A549 (cell line): ENCODE measurements at regions not wholly inside any gene's neighbourhood (a gene's known extent, or its start where the extent isn't known, plus 50 kb on each side); places are given as distances from the start of the nearest gene placed in this dataset.

Experiments
- ATAC-seq, 2 experiments: fragments of 200-7000 bp in 1 of 2; fragments of >200 bp in 1 of 2; cut with Nextera tagmentation in 1 of 2; cut with Tn5 transposase in 1 of 2; 3 replicates each; pipeline versions ENCODE4 v1.8.0 to v1.9.1; 2018 to 2020; ENCODE audit warnings: mild to moderate bottlenecking in 1 of 2, moderate library complexity in 1 of 2
- CTCF ChIA-PET: fragments of 300-600 bp; sonication (Branson Sonifier 250); formaldehyde crosslinking; extraction: SDS; loops from one replicate; lab custom pipeline; 2021; ENCODE audit warnings: antibody characterized with exemption, inconsistent platforms; lab: Yijun Ruan, JAX
- POLR2A ChIA-PET: fragments of 350-600 bp; formaldehyde crosslinking; extraction: SDS; loops from one replicate; lab custom pipeline; 2021; ENCODE audit warnings: antibody characterized with exemption, inconsistent platforms; lab: Yijun Ruan, JAX
- DNase-seq, 2 experiments: peaks; one replicate each; pipeline versions ENCODE4 v3.0.0 to v3.0.0-alpha.2; 2011 to 2016; ENCODE audit warnings: low read depth in 1 of 2, low spot score in 1 of 2
- FAIRE-seq: peaks from 2 replicates; lab custom pipeline; 2011; peaks lifted over from hg19 to GRCh38; lab: Jason Lieb, UNC
- H3K27ac ChIP-seq, 2 experiments: fragments of >200 bp; sonication (Bioruptor Twin); formaldehyde crosslinking; 3 replicates each; pipeline ENCODE4 v1.5.1; 2016 to 2017
- H3K4me1 ChIP-seq: fragments of >200 bp; sonication (Bioruptor Twin); formaldehyde crosslinking; 3 replicates; pipeline ENCODE4 v1.6.1; 2016
- H3K4me2 ChIP-seq: fragments of >200 bp; sonication (Bioruptor Twin); formaldehyde crosslinking; 3 replicates; pipeline ENCODE4 v1.6.1; 2016
- H3K4me3 ChIP-seq: fragments of >200 bp; sonication (Bioruptor Twin); formaldehyde crosslinking; 3 replicates; pipeline ENCODE4 v1.5.1; 2016
- H3K9me3 ChIP-seq: fragments of >200 bp; sonication (Bioruptor Twin); formaldehyde crosslinking; 3 replicates; pipeline ENCODE4 v1.6.1; 2016
- CBX8 ChIP-seq: fragments of 200-600 bp; sonication (generic); IDR thresholded peaks from 2 replicates; pipeline ENCODE4 v1.6.1; 2016
- CHD2 ChIP-seq: fragments of 150-350 bp; IDR thresholded peaks from 2 replicates; pipeline ENCODE4 v1.6.1; 2014; ENCODE audit warnings: low read length; ENCODE audit not compliant: partially characterized antibody
- CHD4 ChIP-seq: fragments of 200-600 bp; sonication (generic); IDR thresholded peaks from 2 replicates; pipeline ENCODE4 v1.6.1; 2016; ENCODE audit warnings: antibody characterized with exemption, mild to moderate bottlenecking, borderline replicate concordance
- EHMT2 ChIP-seq: fragments of 200-600 bp; sonication (generic); IDR thresholded peaks from 2 replicates; pipeline ENCODE4 v1.6.1; 2016; ENCODE audit warnings: antibody characterized with exemption, low read depth, mild to moderate bottlenecking, moderate library complexity
- EP300 ChIP-seq, 2 experiments: fragments of >200 bp; sonication (Bioruptor Twin); formaldehyde crosslinking; IDR thresholded peaks; 2 replicates in 1 of 2; 3 replicates in 1 of 2; pipeline ENCODE4 v1.6.1; 2016 to 2017
- FOSB ChIP-seq: fragments of 250-450 bp; sonication (Bioruptor Pico); IDR thresholded peaks from 2 replicates; pipeline ENCODE4 v1.5.0; 2020; ENCODE audit warnings: mild to moderate bottlenecking, moderate library complexity
- FOXS1 ChIP-seq: fragments of 250-450 bp; sonication (Bioruptor Pico); IDR thresholded peaks from 2 replicates; pipeline ENCODE4 v1.5.0; 2020; ENCODE audit warnings: mild to moderate bottlenecking, moderate library complexity
- HDAC2 ChIP-seq: fragments of 200-600 bp; sonication (generic); IDR thresholded peaks from 2 replicates; pipeline ENCODE4 v1.6.1; 2016
- HEYL ChIP-seq: fragments of 250-450 bp; sonication (Bioruptor Pico); IDR thresholded peaks from 2 replicates; pipeline ENCODE4 v1.8.0; 2021; ENCODE audit warnings: mild to moderate bottlenecking, moderate library complexity
- HOXA7 ChIP-seq: fragments of 250-450 bp; sonication (Bioruptor Pico); IDR thresholded peaks from 2 replicates; pipeline ENCODE4 v1.5.0; 2020; ENCODE audit warnings: mild to moderate bottlenecking, moderate library complexity
- KDM5A ChIP-seq: fragments of 200-600 bp; sonication (generic); IDR thresholded peaks from 2 replicates; pipeline ENCODE4 v1.6.1; 2016; ENCODE audit warnings: antibody characterized with exemption, mild to moderate bottlenecking
- MAZ ChIP-seq: fragments of 150-350 bp; IDR thresholded peaks from 2 replicates; pipeline ENCODE4 v1.6.1; 2014; ENCODE audit warnings: antibody characterized with exemption, low read depth, low read length, borderline replicate concordance
- MYC ChIP-seq: IDR thresholded peaks from 2 replicates; pipeline ENCODE4 v1.6.1; 2012; ENCODE audit warnings: mild to moderate bottlenecking, inconsistent platforms, low read length, improper control_type of control experiment, borderline replicate concordance
- NPAS2 ChIP-seq: fragments of 250-450 bp; sonication (Bioruptor Pico); IDR thresholded peaks from 2 replicates; pipeline ENCODE4 v1.8.0; 2022; ENCODE audit warnings: mild to moderate bottlenecking, moderate library complexity, borderline replicate concordance
- PHF8 ChIP-seq: fragments of 200-600 bp; sonication (generic); IDR thresholded peaks from 2 replicates; pipeline ENCODE4 v1.6.1; 2016; ENCODE audit warnings: low read depth, mild to moderate bottlenecking, antibody characterized with exemption, moderate library complexity, borderline replicate concordance
- POLR2A ChIP-seq: IDR thresholded peaks from 2 replicates; pipeline ENCODE4 v1.6.1; 2012; ENCODE audit warnings: mild to moderate bottlenecking, low read length
- POLR2AphosphoS2 ChIP-seq: conservative IDR thresholded peaks from 2 replicates; pipeline ENCODE4 v1.6.1; 2012; ENCODE audit warnings: low read length, improper control_type of control experiment, inconsistent platforms
- RCOR1 ChIP-seq: fragments of 150-350 bp; IDR thresholded peaks from 2 replicates; pipeline ENCODE4 v1.6.1; 2014; ENCODE audit warnings: antibody characterized with exemption, low read length, low read depth
- SREBF2 ChIP-seq: fragments of 450-650 bp; IDR thresholded peaks from 2 replicates; pipeline ENCODE4 v1.6.1; 2014; ENCODE audit warnings: mild to moderate bottlenecking, moderate library complexity
- TP53 ChIP-seq: fragments of 250-450 bp; sonication (Bioruptor Pico); IDR thresholded peaks from 2 replicates; pipeline ENCODE4 v1.5.0; 2021; ENCODE audit warnings: mild to moderate bottlenecking, moderate library complexity
- ZC3H11A ChIP-seq: fragments of 450-650 bp; IDR thresholded peaks from 2 replicates; pipeline ENCODE4 v1.6.1; 2014; ENCODE audit warnings: antibody characterized with exemption, mild to moderate bottlenecking
- ZSCAN20 ChIP-seq: fragments of 250-450 bp; sonication (Bioruptor Pico); IDR thresholded peaks from 2 replicates; pipeline ENCODE4 v1.8.0; 2022; ENCODE audit warnings: mild to moderate bottlenecking, moderate library complexity
- WGBS: methylation state at CpG from one replicate; pipeline ENCODE4 v1.1.6; 2017; ENCODE audit errors: missing lambda C conversion rate; 5-methylcytosine and 5-hydroxymethylcytosine counted together
- TF ChIP-seq, protein P1 (sequence below): fragments of 250-450 bp; sonication (Bioruptor Pico); IDR thresholded peaks from 2 replicates; pipeline ENCODE4 v1.5.0; 2020; ENCODE audit warnings: low read depth, mild to moderate bottlenecking, moderate library complexity
- TF ChIP-seq, protein P2 (sequence below): fragments of >200 bp; sonication (Bioruptor Twin); formaldehyde crosslinking; IDR thresholded peaks from 3 replicates; pipeline ENCODE4 v1.5.1; 2016
- TF ChIP-seq, protein P3 (sequence below): fragments of 450-650 bp; IDR thresholded peaks from 2 replicates; pipeline ENCODE4 v1.6.1; 2014; ENCODE audit warnings: antibody characterized with exemption
- TF ChIP-seq, protein P4 (sequence below): fragments of 200-600 bp; sonication (generic); IDR thresholded peaks from 2 replicates; pipeline ENCODE4 v1.6.1; 2016; ENCODE audit warnings: antibody characterized with exemption, mild to moderate bottlenecking, moderate library complexity

DNA sequence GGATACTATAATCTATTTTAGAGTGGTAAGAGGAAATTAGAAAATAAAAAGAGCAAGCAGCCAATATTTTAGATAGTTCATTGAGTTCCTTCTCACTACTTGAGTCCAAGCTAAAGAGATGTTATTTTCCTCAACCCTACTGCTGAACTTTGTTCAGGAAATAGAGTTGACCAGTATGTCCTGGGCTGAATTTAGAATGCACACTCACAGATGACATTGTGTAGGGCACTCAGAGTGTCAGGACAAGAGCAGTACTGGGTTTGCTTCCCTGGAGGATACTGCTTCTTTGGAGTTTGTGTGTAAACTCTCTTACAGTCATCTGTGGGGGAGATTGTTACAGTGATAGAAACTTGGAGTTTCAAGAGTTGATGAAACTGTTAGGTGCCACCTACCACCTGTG is 80.0 kb upstream of the AGBL1 start (continued):
- TF ChIP-seq, protein P1, sequence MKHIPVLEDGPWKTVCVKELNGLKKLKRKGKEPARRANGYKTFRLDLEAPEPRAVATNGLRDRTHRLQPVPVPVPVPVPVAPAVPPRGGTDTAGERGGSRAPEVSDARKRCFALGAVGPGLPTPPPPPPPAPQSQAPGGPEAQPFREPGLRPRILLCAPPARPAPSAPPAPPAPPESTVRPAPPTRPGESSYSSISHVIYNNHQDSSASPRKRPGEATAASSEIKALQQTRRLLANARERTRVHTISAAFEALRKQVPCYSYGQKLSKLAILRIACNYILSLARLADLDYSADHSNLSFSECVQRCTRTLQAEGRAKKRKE, result no peak
- TF ChIP-seq EP300 (IDR thresholded peaks at IDR 0.05), result no peak
- TF ChIP-seq SREBF2, result no peak
- TF ChIP-seq PHF8, result no peak
- TF ChIP-seq, protein P2, sequence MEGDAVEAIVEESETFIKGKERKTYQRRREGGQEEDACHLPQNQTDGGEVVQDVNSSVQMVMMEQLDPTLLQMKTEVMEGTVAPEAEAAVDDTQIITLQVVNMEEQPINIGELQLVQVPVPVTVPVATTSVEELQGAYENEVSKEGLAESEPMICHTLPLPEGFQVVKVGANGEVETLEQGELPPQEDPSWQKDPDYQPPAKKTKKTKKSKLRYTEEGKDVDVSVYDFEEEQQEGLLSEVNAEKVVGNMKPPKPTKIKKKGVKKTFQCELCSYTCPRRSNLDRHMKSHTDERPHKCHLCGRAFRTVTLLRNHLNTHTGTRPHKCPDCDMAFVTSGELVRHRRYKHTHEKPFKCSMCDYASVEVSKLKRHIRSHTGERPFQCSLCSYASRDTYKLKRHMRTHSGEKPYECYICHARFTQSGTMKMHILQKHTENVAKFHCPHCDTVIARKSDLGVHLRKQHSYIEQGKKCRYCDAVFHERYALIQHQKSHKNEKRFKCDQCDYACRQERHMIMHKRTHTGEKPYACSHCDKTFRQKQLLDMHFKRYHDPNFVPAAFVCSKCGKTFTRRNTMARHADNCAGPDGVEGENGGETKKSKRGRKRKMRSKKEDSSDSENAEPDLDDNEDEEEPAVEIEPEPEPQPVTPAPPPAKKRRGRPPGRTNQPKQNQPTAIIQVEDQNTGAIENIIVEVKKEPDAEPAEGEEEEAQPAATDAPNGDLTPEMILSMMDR, result no peak

DNA sequence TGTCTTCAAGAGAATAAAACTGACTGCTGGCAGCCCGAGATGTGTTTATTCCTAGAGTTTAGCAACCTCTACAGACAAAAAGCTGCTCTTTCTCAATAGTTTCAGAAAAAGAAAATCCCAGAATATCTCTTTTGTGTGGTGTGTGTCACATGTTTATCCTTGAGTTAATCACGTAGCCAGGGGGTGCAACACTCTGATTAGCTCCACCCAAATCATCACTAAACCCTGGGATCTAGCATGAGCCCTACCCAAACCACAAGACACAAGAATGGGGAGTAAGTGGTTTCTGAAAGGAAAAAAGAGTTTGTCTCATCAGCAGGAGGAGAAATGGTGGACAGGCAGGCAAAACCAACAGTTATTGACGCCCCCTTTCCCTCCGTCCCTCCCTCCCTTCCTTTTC is 78.5 kb upstream of the AGBL1 start:
- 1% methylated on average over 4 of the region's 4 CpGs for WGBS
- no peaks in the 10 kb centered on the region for H3K9me3 ChIP-seq
- no peak overlapping the region for H3K4me3 ChIP-seq
- no peaks in the 10 kb centered on the region for H3K4me1 ChIP-seq
- no peak for ATAC-seq
- no peak for DNase-seq
- no peak overlapping the region for H3K27ac ChIP-seq
- ChIA-PET CTCF (no interaction called here), POLR2A (no interaction called here)
- no peak for FAIRE-seq
- TF ChIP-seq, protein P3, sequence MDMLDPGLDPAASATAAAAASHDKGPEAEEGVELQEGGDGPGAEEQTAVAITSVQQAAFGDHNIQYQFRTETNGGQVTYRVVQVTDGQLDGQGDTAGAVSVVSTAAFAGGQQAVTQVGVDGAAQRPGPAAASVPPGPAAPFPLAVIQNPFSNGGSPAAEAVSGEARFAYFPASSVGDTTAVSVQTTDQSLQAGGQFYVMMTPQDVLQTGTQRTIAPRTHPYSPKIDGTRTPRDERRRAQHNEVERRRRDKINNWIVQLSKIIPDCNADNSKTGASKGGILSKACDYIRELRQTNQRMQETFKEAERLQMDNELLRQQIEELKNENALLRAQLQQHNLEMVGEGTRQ, result no peak
- no peak for TF ChIP-seq POLR2A
- no peak for TF ChIP-seq MAZ
- TF ChIP-seq TP53 (CRISPR knock-in tag), result no peak
- TF ChIP-seq HOXA7 (CRISPR knock-in tag), result no peak
- TF ChIP-seq RCOR1, result no peak
- TF ChIP-seq SREBF2, result no peak
- TF ChIP-seq ZC3H11A, result no peak
- TF ChIP-seq POLR2AphosphoS2, result no peak
- TF ChIP-seq EHMT2, result no peak
- no peak for TF ChIP-seq HDAC2
- no peak for TF ChIP-seq MYC
- H3K4me2 ChIP-seq, result no peak overlapping the region

DNA sequence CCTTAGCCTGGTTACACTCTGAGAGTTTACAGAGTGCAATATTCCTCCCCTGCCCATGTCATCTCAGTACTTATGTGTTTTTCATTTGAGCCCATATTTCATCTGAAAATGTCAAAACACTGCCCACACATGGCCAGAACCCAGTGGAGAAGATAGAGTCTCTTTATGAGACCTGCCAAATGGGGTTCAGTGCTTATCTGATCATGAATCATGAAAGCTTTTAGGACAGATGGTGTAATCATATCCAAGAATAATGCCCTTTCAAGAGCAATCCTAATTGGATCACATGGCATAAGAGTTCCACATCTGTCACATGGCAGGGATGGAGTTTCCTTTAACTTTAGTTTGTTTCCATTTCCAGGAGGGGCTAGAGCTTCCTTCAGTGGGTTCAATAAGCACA is 77.2 kb upstream of the AGBL1 start:
- ChIA-PET CTCF (no interaction called here), POLR2A (no interaction called here)
- H3K9me3 ChIP-seq, result no peaks in the 10 kb centered on the region
- no peaks in the 10 kb centered on the region for H3K4me1 ChIP-seq
- TF ChIP-seq CBX8, result no peak
- no peak for TF ChIP-seq HEYL (CRISPR knock-in tag)
- no peak for TF ChIP-seq CHD4
- no peak for ATAC-seq
- no peak for DNase-seq
- H3K4me3 ChIP-seq, result no peak overlapping the region
- no peak overlapping the region for H3K27ac ChIP-seq
- no peak overlapping the region for H3K4me2 ChIP-seq
- FAIRE-seq, result no peak

DNA sequence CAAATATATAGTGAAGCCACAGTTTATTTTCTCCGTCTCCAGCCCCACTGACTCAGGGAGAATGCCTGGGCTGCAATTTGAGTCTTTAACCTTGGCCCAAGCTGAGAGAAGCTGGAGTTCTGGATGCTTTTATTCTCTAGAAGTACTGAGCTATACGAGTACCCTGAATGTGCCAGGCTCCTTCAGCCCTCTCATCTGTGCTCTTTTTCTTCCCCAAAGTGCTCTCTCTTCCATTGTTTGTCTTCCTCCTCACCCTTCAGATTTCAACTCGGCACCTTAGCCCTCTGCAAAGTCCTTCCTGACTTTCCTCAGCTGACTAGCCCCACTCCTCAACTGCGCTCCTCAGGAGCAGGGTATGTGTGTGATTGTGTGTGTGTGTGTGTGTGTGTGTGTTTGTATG is 75.6 kb upstream of the AGBL1 start:
- FAIRE-seq (no peak), DNase-seq (no peak), ATAC-seq (no peak)
- no peak overlapping the region for H3K27ac ChIP-seq
- H3K4me2 ChIP-seq, result no peak overlapping the region
- ChIA-PET CTCF (interaction anchor here (1.3 kb wide), 1 partner anchor 9 kb away, joined by 3 read pairs; no protein-coding TSS in a partner anchor), POLR2A (no interaction called here)
- no peaks in the 10 kb centered on the region for H3K4me1 ChIP-seq
- no peak overlapping the region for H3K4me3 ChIP-seq
- WGBS, result 8% methylated on average over 4 of the region's 4 CpGs
- no peaks in the 10 kb centered on the region for H3K9me3 ChIP-seq
- no peak for TF ChIP-seq EP300 (IDR thresholded peaks at IDR 0.05)
- TF ChIP-seq NPAS2 (CRISPR knock-in tag), result no peak
- no peak for TF ChIP-seq RCOR1
- TF ChIP-seq KDM5A, result no peak
- no peak for TF ChIP-seq FOSB (CRISPR knock-in tag)
- no peak for TF ChIP-seq CHD2
- TF ChIP-seq FOXS1, result no peak
- TF ChIP-seq, protein P4, sequence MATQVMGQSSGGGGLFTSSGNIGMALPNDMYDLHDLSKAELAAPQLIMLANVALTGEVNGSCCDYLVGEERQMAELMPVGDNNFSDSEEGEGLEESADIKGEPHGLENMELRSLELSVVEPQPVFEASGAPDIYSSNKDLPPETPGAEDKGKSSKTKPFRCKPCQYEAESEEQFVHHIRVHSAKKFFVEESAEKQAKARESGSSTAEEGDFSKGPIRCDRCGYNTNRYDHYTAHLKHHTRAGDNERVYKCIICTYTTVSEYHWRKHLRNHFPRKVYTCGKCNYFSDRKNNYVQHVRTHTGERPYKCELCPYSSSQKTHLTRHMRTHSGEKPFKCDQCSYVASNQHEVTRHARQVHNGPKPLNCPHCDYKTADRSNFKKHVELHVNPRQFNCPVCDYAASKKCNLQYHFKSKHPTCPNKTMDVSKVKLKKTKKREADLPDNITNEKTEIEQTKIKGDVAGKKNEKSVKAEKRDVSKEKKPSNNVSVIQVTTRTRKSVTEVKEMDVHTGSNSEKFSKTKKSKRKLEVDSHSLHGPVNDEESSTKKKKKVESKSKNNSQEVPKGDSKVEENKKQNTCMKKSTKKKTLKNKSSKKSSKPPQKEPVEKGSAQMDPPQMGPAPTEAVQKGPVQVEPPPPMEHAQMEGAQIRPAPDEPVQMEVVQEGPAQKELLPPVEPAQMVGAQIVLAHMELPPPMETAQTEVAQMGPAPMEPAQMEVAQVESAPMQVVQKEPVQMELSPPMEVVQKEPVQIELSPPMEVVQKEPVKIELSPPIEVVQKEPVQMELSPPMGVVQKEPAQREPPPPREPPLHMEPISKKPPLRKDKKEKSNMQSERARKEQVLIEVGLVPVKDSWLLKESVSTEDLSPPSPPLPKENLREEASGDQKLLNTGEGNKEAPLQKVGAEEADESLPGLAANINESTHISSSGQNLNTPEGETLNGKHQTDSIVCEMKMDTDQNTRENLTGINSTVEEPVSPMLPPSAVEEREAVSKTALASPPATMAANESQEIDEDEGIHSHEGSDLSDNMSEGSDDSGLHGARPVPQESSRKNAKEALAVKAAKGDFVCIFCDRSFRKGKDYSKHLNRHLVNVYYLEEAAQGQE, result no peak
- TF ChIP-seq, protein P2, result no peak
- TF ChIP-seq ZSCAN20 (CRISPR knock-in tag), result no peak
